ENCODE measurements at regions not wholly inside any gene's neighbourhood (a gene's known extent, or its start where the extent isn't known, plus 50 kb on each side); places are given as distances from the start of the nearest gene placed in this dataset.

- DNase-seq: no peak
These were observed 141.5 kb upstream of the EEPD1 start for GRCh38 chr7:36011588-36011965.

DNA sequence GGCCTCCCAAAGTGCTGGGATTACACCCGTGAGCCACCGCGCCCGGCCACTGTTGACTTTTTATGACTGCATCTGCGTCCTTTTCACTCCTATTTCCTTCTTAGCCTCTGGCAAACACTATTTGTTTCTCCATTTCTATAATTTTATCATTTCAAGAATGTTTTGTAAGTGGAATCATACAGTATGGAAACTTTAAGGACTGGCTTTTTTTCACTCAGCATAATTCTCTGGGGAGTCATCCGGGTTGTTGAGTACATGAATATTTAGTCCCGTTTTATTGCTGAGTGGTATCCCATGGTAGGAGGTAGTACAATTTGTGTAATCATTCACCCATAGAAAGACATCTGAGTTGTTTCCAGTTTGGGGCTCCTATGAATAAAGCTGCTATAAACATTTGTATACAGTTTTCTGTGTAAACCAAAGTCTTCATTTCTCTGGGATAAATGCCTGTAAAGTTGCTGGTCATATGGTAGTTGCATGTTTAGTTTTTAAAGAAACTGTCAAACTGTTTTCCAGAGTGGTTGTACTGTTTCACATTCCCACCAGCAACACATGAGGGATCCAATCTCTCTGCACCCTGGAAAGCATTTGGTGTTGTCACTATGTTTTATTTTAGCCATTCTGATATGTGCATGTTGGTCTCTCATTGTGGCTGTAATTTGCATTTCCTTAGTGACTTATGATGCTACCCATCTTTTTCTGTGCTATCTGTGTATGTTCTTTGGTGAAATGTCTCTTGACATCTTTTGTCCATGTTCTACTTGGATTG lies 139.6 kb upstream of the EEPD1 start:
- no peak for DNase-seq

DNA sequence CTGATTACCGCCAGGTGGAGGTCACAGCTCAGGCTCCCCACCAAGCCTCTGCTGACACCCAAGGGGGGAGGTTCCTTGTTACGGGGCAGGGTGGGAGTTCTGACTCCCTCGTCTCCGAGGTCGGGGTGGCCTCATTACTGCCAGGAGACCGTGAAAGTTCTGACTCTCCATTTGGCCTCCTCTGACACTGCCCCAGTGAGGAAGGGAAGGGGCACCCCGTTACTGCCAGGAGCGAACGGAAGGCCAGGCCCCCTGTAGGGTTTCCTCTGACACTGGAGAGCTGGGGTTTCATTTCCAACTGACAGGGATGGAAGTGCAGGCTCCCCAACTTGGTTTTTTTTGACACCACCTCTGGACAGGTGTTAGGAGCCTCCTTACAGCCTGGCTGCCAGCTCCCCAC lies 138.1 kb upstream of the EEPD1 start:
- DNase-seq: no peak

DNA sequence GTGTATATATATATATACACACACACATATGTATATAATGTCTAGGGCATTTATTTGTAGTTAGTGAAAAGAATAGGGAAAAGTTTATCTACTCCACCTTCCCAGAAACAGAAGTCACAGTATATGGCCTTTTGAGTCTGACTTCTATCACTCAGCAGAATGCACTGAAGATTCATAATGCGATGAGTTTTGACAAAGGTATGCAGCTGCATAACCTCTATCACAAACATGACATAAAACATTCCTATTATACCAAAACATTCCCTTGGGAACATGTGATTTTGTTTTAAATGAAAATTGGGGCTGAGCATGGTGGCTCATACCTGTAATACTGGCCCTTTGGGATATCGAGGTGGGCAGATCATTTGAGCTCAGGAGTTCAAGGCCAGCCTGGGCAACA lies 137.3 kb upstream of the EEPD1 start:
- no peak for DNase-seq

DNA sequence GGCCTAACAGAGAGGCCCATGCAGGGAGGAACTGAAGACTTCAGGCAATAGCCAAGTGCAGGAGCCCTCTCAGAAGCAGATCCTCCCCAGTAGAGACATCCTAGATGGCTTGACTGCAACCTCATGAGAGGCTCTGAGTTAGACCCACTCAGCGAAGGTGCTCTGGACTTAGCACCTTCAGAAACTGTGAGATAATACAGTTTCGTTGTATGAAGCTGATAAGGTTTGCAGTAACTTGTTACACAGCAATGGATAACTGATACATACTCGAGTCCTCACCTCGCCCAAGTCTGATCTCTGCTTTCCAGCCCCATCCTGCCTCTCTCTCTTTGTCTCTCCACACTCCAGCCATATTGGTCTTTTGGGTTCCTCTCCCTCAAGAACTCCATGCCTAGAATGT lies 136.4 kb upstream of the EEPD1 start:
- DNase-seq: no peak

- DNase-seq: no peak
These were observed 135.9 kb upstream of the EEPD1 start for GRCh38 chr7:36017111-36017510.

DNA sequence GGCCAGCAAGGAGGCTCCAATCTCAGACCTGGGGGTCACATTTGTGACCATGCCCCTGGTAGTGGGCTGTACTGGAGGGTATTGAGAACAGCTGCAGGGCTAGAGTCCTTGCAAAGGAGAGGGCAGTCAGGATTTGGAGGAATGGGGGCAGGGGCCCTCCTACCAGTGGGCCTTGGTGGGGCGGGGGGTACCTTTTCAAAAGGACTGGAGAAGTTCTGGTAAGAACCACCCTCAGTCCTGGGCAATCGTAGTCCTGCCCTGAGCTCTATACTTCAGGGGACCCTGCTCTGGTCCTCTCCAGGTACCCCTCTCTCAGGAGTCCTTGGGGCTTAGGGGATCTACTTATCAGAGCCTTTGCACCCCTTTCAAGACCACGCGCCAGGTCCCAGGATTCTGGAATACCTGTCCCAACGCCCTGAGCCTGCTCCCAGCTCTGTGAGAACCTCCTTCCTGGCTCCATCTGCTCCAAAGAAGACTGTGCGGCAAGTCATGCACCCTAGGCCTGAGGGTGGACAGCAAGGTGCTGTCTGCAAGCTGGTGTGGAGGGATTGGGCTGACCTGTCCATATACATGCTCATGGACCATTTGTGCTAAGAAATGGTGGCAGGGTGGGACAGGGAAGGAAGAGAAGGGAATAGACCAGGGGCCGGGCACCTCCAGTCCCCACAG lies 134.1 kb upstream of the EEPD1 start:
- no peak for DNase-seq

- no peak for DNase-seq
These were observed 133.5 kb upstream of the EEPD1 start for GRCh38 chr7:36019538-36019937.

DNA sequence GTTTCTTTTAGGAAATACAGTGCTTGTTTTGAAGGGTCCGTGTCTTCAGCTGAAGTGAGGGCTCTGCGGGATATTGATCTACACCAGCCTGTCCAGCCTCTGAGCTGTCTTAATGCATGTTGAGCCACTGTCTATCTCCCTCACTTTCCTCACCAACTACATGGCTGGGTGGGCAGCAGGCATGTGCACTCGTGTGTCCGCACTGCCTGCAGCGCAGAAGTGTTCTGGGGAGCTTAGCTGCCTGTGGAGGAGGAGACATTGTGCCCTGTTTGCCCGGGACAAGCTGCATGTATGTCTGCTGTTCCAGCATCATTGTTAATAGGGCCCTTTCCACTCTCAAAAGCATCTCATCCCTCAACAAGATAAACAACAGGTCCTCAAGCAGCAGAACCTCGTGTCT lies 133.1 kb upstream of the EEPD1 start:
- no peak for DNase-seq

GRCh38 chr7:36021367-36021766 lies 131.7 kb upstream of the EEPD1 start:
- DNase-seq: no peak

GRCh38 chr7:36021917-36022550 lies 131.0 kb upstream of the EEPD1 start:
- no peak for DNase-seq

DNA sequence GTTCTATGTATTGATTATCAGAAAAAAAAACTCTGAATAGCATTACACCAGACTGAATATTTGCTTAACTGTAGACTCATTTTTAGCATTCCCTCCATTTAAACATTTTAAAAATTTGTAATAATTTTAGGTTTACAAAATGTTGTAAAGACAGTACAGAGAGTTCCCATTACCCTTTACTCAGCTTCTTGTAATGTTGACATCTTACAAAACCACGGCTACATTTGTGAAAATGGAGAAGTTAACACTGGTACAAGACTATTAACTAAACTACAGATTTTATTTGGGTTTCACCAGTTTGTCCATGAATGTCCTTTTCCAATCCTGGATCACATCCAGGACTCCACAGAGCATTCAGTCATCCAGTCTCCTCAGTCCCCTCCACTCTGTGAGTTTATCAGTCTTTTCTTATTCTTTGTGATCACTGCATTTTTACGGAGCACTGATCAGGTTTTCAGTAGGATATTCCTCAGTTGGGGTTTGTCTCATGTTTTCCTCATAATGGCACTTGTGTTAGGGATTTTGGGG lies 130.0 kb upstream of the EEPD1 start:
- DNase-seq: no peak

GRCh38 chr7:36025190-36025589 lies 127.9 kb upstream of the EEPD1 start:
- DNase-seq: no peak

DNA sequence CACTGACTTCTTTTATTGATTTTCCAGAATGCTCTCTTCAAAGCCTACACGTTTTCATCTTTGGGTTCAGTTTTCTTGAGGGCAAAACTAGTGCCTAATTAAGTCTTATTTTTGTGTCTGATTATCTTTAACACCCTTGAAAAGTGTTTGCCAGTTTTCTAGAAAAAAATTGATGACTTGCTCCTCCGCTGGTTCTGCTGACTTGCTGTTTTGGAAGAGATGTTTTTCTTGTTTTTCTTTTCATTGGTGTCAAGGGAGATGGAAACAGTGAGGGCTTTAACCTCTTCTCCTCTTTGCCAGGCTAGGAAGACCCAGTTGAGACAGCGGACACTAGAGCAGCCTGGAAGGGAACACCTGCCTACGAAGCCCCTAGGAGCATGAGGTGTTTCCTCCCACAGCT lies 123.7 kb upstream of the EEPD1 start:
- no peak for DNase-seq

DNA sequence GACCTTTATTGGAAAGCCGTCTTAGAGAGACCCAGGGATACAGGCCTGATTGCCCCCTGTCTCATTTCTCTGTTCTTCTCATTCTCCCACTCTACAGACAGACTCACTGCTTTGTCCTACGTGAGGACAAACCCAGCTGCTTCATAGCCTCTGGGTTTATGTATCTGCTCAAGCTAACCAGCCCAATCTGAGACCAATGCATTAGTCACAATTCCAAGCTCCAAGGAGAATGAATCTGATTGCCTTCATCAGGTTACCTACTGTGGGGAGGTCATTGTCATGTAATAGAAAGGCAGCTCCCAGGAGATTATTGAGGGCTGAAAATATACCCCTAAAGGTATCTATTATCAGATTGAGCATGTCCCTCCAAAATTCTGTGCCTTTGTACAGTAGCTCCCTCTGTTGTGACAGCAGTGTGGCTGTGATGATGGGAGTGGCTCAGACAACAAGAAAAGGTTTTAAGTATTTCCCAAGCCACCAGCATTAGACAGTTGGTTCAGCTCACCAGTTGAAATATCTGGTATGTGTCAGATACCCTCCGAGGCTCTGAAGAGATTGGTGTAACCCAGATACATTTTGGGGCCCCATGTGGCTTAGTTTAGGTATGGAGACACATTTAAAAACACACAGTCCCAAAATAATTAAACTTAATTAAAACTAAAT lies 123.1 kb upstream of the EEPD1 start:
- DNase-seq: no peak

DNA sequence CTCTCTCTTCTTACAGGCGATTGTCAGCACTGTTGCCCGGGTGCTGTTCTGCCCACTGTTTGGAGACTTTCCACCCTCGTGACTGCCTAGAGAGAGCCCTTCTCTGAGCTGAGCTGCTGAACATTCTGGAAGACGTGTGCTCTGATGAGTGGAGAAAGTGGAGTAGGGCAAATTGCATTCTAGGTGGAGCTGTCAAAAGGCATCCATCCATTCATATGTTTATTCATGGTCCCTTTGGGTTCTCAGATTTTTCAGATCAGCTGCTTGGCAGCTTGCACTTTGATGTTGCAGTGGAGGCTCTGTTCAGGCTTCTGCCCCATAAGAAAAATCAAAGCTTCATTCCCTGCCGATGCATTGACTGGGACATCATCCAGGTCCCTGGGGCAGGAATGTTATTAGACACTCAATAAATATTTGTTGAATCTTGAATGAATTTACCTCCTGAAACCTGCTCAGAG lies 120.7 kb upstream of the EEPD1 start:
- DNase-seq: no peak

- DNase-seq: no peak
These were observed 119.0 kb upstream of the EEPD1 start for GRCh38 chr7:36034020-36034419.

GRCh38 chr7:36035186-36035585 lies 117.9 kb upstream of the EEPD1 start:
- DNase-seq: no peak

- no peak for DNase-seq
These were observed 116.5 kb upstream of the EEPD1 start for GRCh38 chr7:36036590-36036989.

GRCh38 chr7:36037121-36037662 lies 115.9 kb upstream of the EEPD1 start:
- DNase-seq: no peak

- DNase-seq: no peak
These were observed 114.9 kb upstream of the EEPD1 start for GRCh38 chr7:36038063-36038721.

- DNase-seq: no peak
These were observed 113.8 kb upstream of the EEPD1 start for GRCh38 chr7:36039243-36039642.

DNA sequence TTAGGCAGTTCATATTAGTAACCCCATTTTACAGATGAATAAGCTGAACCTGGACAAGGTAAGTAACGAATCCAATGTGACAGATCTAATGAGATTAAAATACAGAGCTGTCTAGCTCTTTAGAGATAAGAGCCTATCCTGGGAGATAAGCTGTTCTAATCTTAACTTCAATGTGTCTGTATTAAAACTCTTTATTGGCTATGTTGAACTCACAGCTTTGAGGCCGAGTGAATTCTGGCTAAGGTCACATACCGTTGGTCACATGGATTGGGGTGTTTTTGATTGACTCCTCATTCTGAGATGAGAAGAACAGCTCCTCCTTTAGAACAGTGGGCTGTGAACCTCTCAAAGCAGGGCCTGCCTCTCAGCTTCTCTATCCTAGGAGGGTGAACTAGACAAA lies 113.4 kb upstream of the EEPD1 start:
- DNase-seq: no peak
